ENCODE measurements at regions not wholly inside any gene's neighbourhood (a gene's known extent, or its start where the extent isn't known, plus 50 kb on each side); places are given as distances from the start of the nearest gene placed in this dataset.

GRCh38 chr18:53792762-53793161 is 431.7 kb downstream of the MBD2 start:
- POLR2A ChIA-PET (ENCODE audit: unreplicated experiment): no interaction called here

More at GRCh38 chr18:53792762-53793161, 431.7 kb downstream of the MBD2 start:
- Histone ChIP-seq H3K23ac (ENCODE audit: low read depth, low read length) (no peak overlapping the region), H2AK5ac (ENCODE audit: low read depth, low read length) (no peak overlapping the region), H3K27ac (ENCODE audit: insufficient read depth, low read length) (no peak overlapping the region), H4K5ac (ENCODE audit: low read depth, low read length) (no peak overlapping the region), H3K56ac (ENCODE audit: extremely low read depth, insufficient read depth, low read length) (no peak overlapping the region), H2BK15ac (ENCODE audit: low read depth, low read length) (no peak overlapping the region), H4K91ac (ENCODE audit: insufficient read depth, low read depth, low read length) (no peak overlapping the region), H3K9me3 (ENCODE audit: control insufficient read depth, insufficient read depth, low read length) (0 out of 2 replicates have a peak, but pooled peaks cover 7% of the 10 kb centered on the region), H4K20me1 (ENCODE audit: insufficient read depth, low read length) (no peaks in the 10 kb centered on the region), H2BK20ac (ENCODE audit: low read depth, low read length) (no peak overlapping the region), H3K14ac (replicated peaks; ENCODE audit: low read depth, low read length) (no peak overlapping the region), H3K4me1 (ENCODE audit: control insufficient read depth, insufficient read depth, low read length) (no peaks in the 10 kb centered on the region), H3K36me3 (ENCODE audit: control insufficient read depth, insufficient read depth, low read length) (no peaks in the 10 kb centered on the region), H3K27me3 (ENCODE audit: control insufficient read depth, insufficient read depth, low read length) (no peaks in the 10 kb centered on the region), H3K18ac (ENCODE audit: low read depth, low read length) (no peak overlapping the region), H2BK120ac (ENCODE audit: low read depth, low read length) (no peak overlapping the region), H2AFZ (replicated peaks; ENCODE audit: low read length, poor library complexity) (no peak overlapping the region), H3K4me2 (ENCODE audit: low read depth, low read length) (no peak overlapping the region), H2AK9ac (replicated peaks; ENCODE audit: low read depth, low read length, poor library complexity) (no peak overlapping the region), H3K4me3 (ENCODE audit: insufficient read depth, low read depth, low read length) (no peak overlapping the region), H2BK5ac (ENCODE audit: low read depth, low read length, poor library complexity, severe bottlenecking) (no peak overlapping the region), H3K9ac (ENCODE audit: low read depth, low read length) (no peak overlapping the region), H3K79me1 (ENCODE audit: low read depth in 1 of 2, low read length in 2 of 2) (no peaks in the 10 kb centered on the region), H3K4ac (ENCODE audit: low read depth, low read length) (no peak overlapping the region), H3K9me1 (ENCODE audit: insufficient read depth, low read length) (no peaks in the 10 kb centered on the region), H4K8ac (ENCODE audit: low read depth in 2 of 2, low read length in 2 of 2) (no peak overlapping the region)
- no peak for ATAC-seq (ENCODE audit: low read depth)
- no TSS peak for BruUV-seq (replicated peaks)
- dilution Hi-C loops (cut with HindIII; ENCODE audit: low sequenced_read_pairs, unreplicated experiment): no loop called here
- CTCF ChIA-PET: no interaction called here
- 100% methylated on average over 1 of the region's 4 CpGs; no CpG with 5 or more reads in 1 of the 2 experiments for WGBS, 2 experiments (ENCODE audit: extremely low coverage in 2 of 2, insufficient read length in 1 of 2)
- no peak for TF ChIP-seq RFX5 (IDR thresholded peaks at IDR 0.05; ENCODE audit: low read depth, low read length)
- no peak for TF ChIP-seq RCOR1 (IDR thresholded peaks at IDR 0.05; ENCODE audit: insufficient replicate concordance, low read length)
- TF ChIP-seq NFE2L2 (IDR thresholded peaks at IDR 0.05; ENCODE audit: low read depth, low read length): no peak
- no peak for TF ChIP-seq USF2 (IDR thresholded peaks at IDR 0.05; ENCODE audit: low read depth, low read length)
- no peak for TF ChIP-seq CHD1 (IDR thresholded peaks at IDR 0.05; ENCODE audit: low read depth, low read length)
- TF ChIP-seq ELK1 (IDR thresholded peaks at IDR 0.05; ENCODE audit: borderline replicate concordance, low read depth, low read length): no peak
- TF ChIP-seq CEBPB (IDR thresholded peaks at IDR 0.05; ENCODE audit: low read depth, low read length): no peak
- TF ChIP-seq MAFK (IDR thresholded peaks at IDR 0.05; ENCODE audit: low read depth, low read length): no peak
- TF ChIP-seq POLR2A (IDR thresholded peaks at IDR 0.05; ENCODE audit: low read depth, low read length): no peak
- no peak for TF ChIP-seq MXI1 (IDR thresholded peaks at IDR 0.05; ENCODE audit: borderline replicate concordance, low read depth, low read length)
- TF ChIP-seq FOS (IDR thresholded peaks at IDR 0.05; ENCODE audit: low read depth, low read length): no peak
- TF ChIP-seq RAD21 (IDR thresholded peaks at IDR 0.05; ENCODE audit: low read length): no peak
- TF ChIP-seq MAZ (IDR thresholded peaks at IDR 0.05; ENCODE audit: borderline replicate concordance, low read depth, low read length): no peak
- no peak for TF ChIP-seq CTCF (conservative IDR thresholded peaks at IDR 0.05; ENCODE audit: low read depth, low read length)
- TF ChIP-seq SMC3 (IDR thresholded peaks at IDR 0.05; ENCODE audit: low read depth, low read length): no peak
- no peak for TF ChIP-seq BHLHE40 (IDR thresholded peaks at IDR 0.05; ENCODE audit: low read depth, low read length)
- intact Hi-C loops (cut with micrococcal nuclease): no loop called here
- no peak for DNase-seq
- in situ Hi-C loops (cut with MboI; ENCODE audit: low sequenced_read_pairs): no loop called here

Measured in IMR-90 (cell line).